Transverse colon (tissue), 4 donors: ENCODE measurements at regions not wholly inside any gene's neighbourhood (a gene's known extent, or its start where the extent isn't known, plus 50 kb on each side); places are given as distances from the start of the nearest gene placed in this dataset.
"Not testable (repeated sequence)": the region's sequence is repeated elsewhere in the genome, so short reads cannot be mapped to it uniquely, and the experiment has no call there.

Experiments
- DNase-seq: peaks from one replicate; pipeline ENCODE4 v3.0.0-alpha.2; 2019
- H3K27ac ChIP-seq, 4 donors: fragments of 200-600 bp; sonication (generic); 2 replicates each; pipeline ENCODE4 v1.5.1; 2016 to 2018; ENCODE audit warnings: inconsistent platforms in 4 of 4
- H3K27me3 ChIP-seq: fragments of 200-600 bp; sonication (generic); 2 replicates; pipeline ENCODE4 v1.5.1; 2017; ENCODE audit warnings: inconsistent platforms
- H3K36me3 ChIP-seq, 4 donors: fragments of 200-600 bp; sonication (generic); 2 replicates each; pipeline ENCODE4 v1.5.1; 2017 to 2019; ENCODE audit warnings: inconsistent platforms in 4 of 4
- H3K4me1 ChIP-seq, 4 donors: fragments of 200-600 bp; sonication (generic); 2 replicates each; pipeline ENCODE4 v1.5.1; 2017 to 2020; ENCODE audit warnings: inconsistent platforms in 4 of 4
- H3K4me3 ChIP-seq, 4 donors: fragments of 200-600 bp; sonication (generic); 1 replicate in 1 of 4; 2 replicates in 3 of 4; pipeline versions ENCODE4 v1.5.1 to v1.6.1; 2017 to 2019; ENCODE audit warnings: inconsistent platforms in 4 of 4
- H3K9me3 ChIP-seq, 2 donors: fragments of 200-600 bp; sonication (generic); 2 replicates each; pipeline ENCODE4 v1.5.1; 2017 to 2019; ENCODE audit warnings: inconsistent platforms in 2 of 2
- CTCF ChIP-seq, 5 experiments: fragments of 200-600 bp in 3 of 5; fragments of 450-650 bp in 2 of 5; sonication (generic) in 3 of 5; IDR thresholded peaks; 1 replicate in 2 of 5; 2 replicates in 3 of 5; pipeline ENCODE4 v1.5.1; 2016 to 2017; ENCODE audit warnings: antibody characterized with exemption in 5 of 5, inconsistent platforms in 3 of 5, mild to moderate bottlenecking in 2 of 5, moderate library complexity in 1 of 5
- EP300 ChIP-seq: sonication (generic); formaldehyde crosslinking; IDR thresholded peaks from one replicate; pipeline ENCODE4 v1.6.1; 2017; ENCODE audit warnings: antibody characterized with exemption, low read depth
- POLR2A ChIP-seq: fragments of 450-650 bp; IDR thresholded peaks from one replicate; pipeline ENCODE4 v1.6.1; 2016; ENCODE audit warnings: antibody characterized with exemption, mild to moderate bottlenecking, moderate library complexity
- POLR2AphosphoS5 ChIP-seq, 3 donors: sonication (generic); formaldehyde crosslinking; IDR thresholded peaks; one replicate each; pipeline ENCODE4 v1.6.1; 2016; ENCODE audit warnings: antibody characterized with exemption in 3 of 3
- WGBS, 2 donors: methylation state at CpG; one replicate each; pipeline ENCODE4 v1.1.5; 2018; ENCODE audit warnings: low coverage in 1 of 2; 5-methylcytosine and 5-hydroxymethylcytosine counted together
- in situ Hi-C, 4 donors: fragments of 200-750 bp; cut with MboI; loops; one replicate each; pipeline versions ENCODE4 v1.15.0 to v1.15.1; 2017; ENCODE audit warnings: low sequenced_read_pairs in 3 of 4, low pct_ligation_motif_present in 1 of 4, low pct_unique_long_range_greater_than_20kb in 1 of 4
- intact Hi-C: fragments of 100-400 bp; cut with DNase I; formaldehyde crosslinking; loops from one replicate; pipeline ENCODE4 v1.15.1; 2023; ENCODE audit warnings: low total_unique reads

DNA sequence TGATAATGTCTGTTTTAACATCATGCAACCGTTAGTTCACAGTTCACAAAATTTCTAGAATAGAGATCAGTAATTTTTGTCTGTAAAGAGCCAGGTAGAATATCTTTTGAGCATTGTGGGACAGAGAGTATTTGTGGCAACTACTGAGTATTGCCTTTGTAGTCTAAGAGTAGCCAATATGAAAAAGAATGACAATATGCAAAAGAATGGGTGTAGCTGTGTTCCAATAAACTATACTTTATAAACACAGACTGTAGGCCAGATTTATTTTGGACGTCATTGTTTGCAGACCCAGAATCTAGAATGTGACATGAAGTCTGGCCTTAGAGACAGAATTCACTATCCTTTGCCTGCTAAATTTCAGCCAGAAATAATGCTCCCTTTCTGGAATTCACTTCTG is 694.1 kb upstream of the MMS22L start:
- no peak overlapping the region for H3K4me3 ChIP-seq
- no peaks in the 10 kb centered on the region for H3K9me3 ChIP-seq
- DNase-seq = no peak
- no peaks in the 10 kb centered on the region for H3K27me3 ChIP-seq
- 38 to 47% methylated on average over 2 of the region's 2 CpGs for WGBS, 2 donors
- TF ChIP-seq POLR2A (no peak), POLR2AphosphoS5 (IDR thresholded peaks at IDR 0.05) (no peak), CTCF (IDR thresholded peaks at IDR 0.05) (no peak), EP300 (no peak)
- intact Hi-C loops (no loop called here), in situ Hi-C loops (no loop called here)
- no peaks in the 10 kb centered on the region for H3K4me1 ChIP-seq
- no peaks in the 10 kb centered on the region for H3K36me3 ChIP-seq
- no peak overlapping the region for H3K27ac ChIP-seq

GRCh38 chr6:97978855-97979271 is 695.8 kb upstream of the MMS22L start:
- H3K27ac ChIP-seq = no peak overlapping the region
- no peaks in the 10 kb centered on the region for H3K4me1 ChIP-seq
- intact Hi-C loops = no loop called here
- H3K36me3 ChIP-seq = no peaks in the 10 kb centered on the region
- TF ChIP-seq POLR2A = no peak
- TF ChIP-seq POLR2AphosphoS5 (IDR thresholded peaks at IDR 0.05) = no peak
- no peak for TF ChIP-seq CTCF (IDR thresholded peaks at IDR 0.05)
- in situ Hi-C loops = no loop called here
- DNase-seq = no peak
- no peaks in the 10 kb centered on the region for H3K9me3 ChIP-seq
- 85 to 92% methylated on average over 12 to 15 of the region's 15 CpGs for WGBS, 2 donors
- H3K4me3 ChIP-seq = no peak overlapping the region
- no peaks in the 10 kb centered on the region for H3K27me3 ChIP-seq

DNA sequence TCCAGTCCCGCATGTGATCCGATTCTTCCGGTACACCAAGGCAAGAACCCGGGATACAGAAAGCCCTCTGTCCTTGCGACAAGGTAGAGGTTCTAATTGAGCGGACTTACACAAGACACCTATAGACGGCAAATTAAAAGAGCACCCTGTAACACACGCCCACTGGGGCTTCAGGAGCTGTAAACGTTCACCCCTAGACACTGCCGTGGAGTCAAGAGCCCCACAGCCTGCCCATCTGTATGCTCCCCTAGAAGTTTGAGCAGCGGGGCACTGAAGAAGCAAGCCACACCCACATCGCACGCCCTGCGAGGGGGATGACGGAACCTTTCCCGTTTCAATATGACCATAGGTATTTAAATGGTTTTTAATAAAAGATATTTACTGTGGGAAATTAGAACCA is 696.3 kb upstream of the MMS22L start:
- H3K27ac ChIP-seq, H3K4me3 ChIP-seq, H3K27me3 ChIP-seq, H3K4me1 ChIP-seq, intact Hi-C loops, in situ Hi-C loops, H3K36me3 ChIP-seq, H3K9me3 ChIP-seq, DNase-seq: not testable (repeated sequence)
- WGBS, 2 donors = 90% methylated on average over 16 of the region's 16 CpGs; no CpG with 5 or more reads in 1 of the 2 donors

GRCh38 chr6:97989451-97989850 is 706.4 kb upstream of the MMS22L start:
- WGBS, 2 donors = 21 to 30% methylated on average over 1 of the region's 1 CpG
- intact Hi-C loops (no loop called here), in situ Hi-C loops (no loop called here)
- H3K4me1 ChIP-seq = no peaks in the 10 kb centered on the region
- H3K27me3 ChIP-seq = no peaks in the 10 kb centered on the region
- H3K27ac ChIP-seq = no peak overlapping the region
- DNase-seq = no peak
- H3K9me3 ChIP-seq = no peaks in the 10 kb centered on the region
- no peak overlapping the region for H3K4me3 ChIP-seq
- TF ChIP-seq CTCF (IDR thresholded peaks at IDR 0.05) = no peak
- no peak for TF ChIP-seq EP300
- no peak for TF ChIP-seq POLR2AphosphoS5 (IDR thresholded peaks at IDR 0.05)
- TF ChIP-seq POLR2A = no peak
- H3K36me3 ChIP-seq = no peaks in the 10 kb centered on the region

- no peak for DNase-seq
- no peaks in the 10 kb centered on the region for H3K27me3 ChIP-seq
- H3K4me3 ChIP-seq = no peak overlapping the region
- TF ChIP-seq CTCF (IDR thresholded peaks at IDR 0.05) = no peak
- no peak for TF ChIP-seq EP300
- TF ChIP-seq POLR2AphosphoS5 (IDR thresholded peaks at IDR 0.05) = no peak
- no peak for TF ChIP-seq POLR2A
- no peaks in the 10 kb centered on the region for H3K36me3 ChIP-seq
- no peaks in the 10 kb centered on the region for H3K9me3 ChIP-seq
- no peaks in the 10 kb centered on the region for H3K4me1 ChIP-seq
- in situ Hi-C loops (no loop called here), intact Hi-C loops (no loop called here)
- no peak overlapping the region for H3K27ac ChIP-seq
Measured at GRCh38 chr6:97995158-97995557, 712.1 kb upstream of the MMS22L start.
